K562 (cell line): ENCODE measurements at regions not wholly inside any gene's neighbourhood (a gene's known extent, or its start where the extent isn't known, plus 50 kb on each side); places are given as distances from the start of the nearest gene placed in this dataset.

Experiments
- ATAC-seq: fragments of 200-7000 bp; cut with Tn5 transposase; 3 replicates; pipeline ENCODE4 v1.9.1; 2020; ENCODE audit warnings: moderate library complexity
- BruUV-seq: library from RNA; stranded (reverse); fragments of 400-500 nt; replicated peaks from 2 replicates; lab custom pipeline; 2021; lab: Mats Ljungman, UMichigan
- CTCF ChIA-PET: fragments of 300-600 bp; formaldehyde crosslinking; extraction: SDS; loops from one replicate; lab custom pipeline; 2021; ENCODE audit warnings: low intra/inter-chr PET ratio; lab: Yijun Ruan, JAX
- POLR2A ChIA-PET: fragments of 300-600, 350-650 bp; sonication (Branson Sonifier 250); formaldehyde crosslinking; extraction: SDS; loops from one replicate; lab custom pipeline; 2021; ENCODE audit warnings: antibody characterized with exemption, inconsistent platforms; lab: Yijun Ruan, JAX
- DNase-seq, 4 experiments: peaks; one replicate each; pipeline versions ENCODE4 v3.0.0 to v3.0.0-alpha.2; 2011 to 2018; ENCODE audit warnings: low spot score in 3 of 4, mixed read lengths in 3 of 4; ENCODE audit errors: extremely low read depth in 1 of 4
- FAIRE-seq: peaks from 2 replicates; lab custom pipeline; 2011; peaks lifted over from hg19 to GRCh38; lab: Jason Lieb, UNC
- H2AFZ ChIP-seq: 2 replicates; pipeline ENCODE4 v1.6.0; 2011; ENCODE audit warnings: low read depth, low read length, control low read depth, inconsistent platforms
- H3K27ac ChIP-seq: fragments of 200-600 bp; 3 replicates; pipeline ENCODE4 v1.8.0; 2011; ENCODE audit warnings: low read depth, mild to moderate bottlenecking, control low read depth, inconsistent platforms, low read length, moderate library complexity, mixed read lengths; ENCODE audit errors: extremely low read depth
- H3K27me3 ChIP-seq, 2 experiments: fragments of 300-600 bp in 1 of 2; 2 replicates in 1 of 2; 3 replicates in 1 of 2; pipeline versions ENCODE4 v1.6.0 to v1.8.0; 2011; ENCODE audit warnings: inconsistent platforms in 2 of 2, low read length in 2 of 2, mild to moderate bottlenecking in 1 of 2, mixed read lengths in 1 of 2, moderate library complexity in 1 of 2; ENCODE audit not compliant: control insufficient read depth in 2 of 2, insufficient read depth in 2 of 2
- H3K36me3 ChIP-seq: fragments of 300-600 bp; 3 replicates; pipeline ENCODE4 v1.8.0; 2011; ENCODE audit warnings: mild to moderate bottlenecking, low read length, inconsistent platforms; ENCODE audit not compliant: control insufficient read depth, insufficient read depth
- H3K4me1 ChIP-seq, 2 experiments: fragments of 200-600 bp in 1 of 2; replicated peaks in 1 of 2; 2 replicates in 1 of 2; 3 replicates in 1 of 2; pipeline versions ENCODE4 v1.5.1 to v1.8.0; 2011; ENCODE audit warnings: inconsistent platforms in 2 of 2, low read length in 2 of 2, mild to moderate bottlenecking in 1 of 2, mixed read lengths in 1 of 2, moderate library complexity in 1 of 2; ENCODE audit not compliant: control insufficient read depth in 2 of 2, insufficient read depth in 2 of 2
- H3K4me2 ChIP-seq: 2 replicates; pipeline ENCODE4 v1.6.1; 2011; ENCODE audit warnings: low read length, control low read depth, inconsistent platforms, mixed read lengths; ENCODE audit not compliant: insufficient read depth
- H3K4me3 ChIP-seq: fragments of 200-600 bp; sonication (generic), shearing (Covaris generic); 2 replicates; pipeline ENCODE4 v1.5.1; 2016; ENCODE audit warnings: control low read depth, inconsistent platforms
- H3K79me2 ChIP-seq: fragments of 200-600 bp; 3 replicates; pipeline ENCODE4 v1.8.0; 2011; ENCODE audit warnings: low read length, inconsistent platforms; ENCODE audit not compliant: control insufficient read depth, insufficient read depth
- H3K9ac ChIP-seq, 2 experiments: 2 replicates each; pipeline versions ENCODE4 v1.6.0 to v1.6.1; 2011; ENCODE audit warnings: low read depth in 2 of 2, low read length in 2 of 2, control low read depth in 1 of 2, inconsistent platforms in 1 of 2, mild to moderate bottlenecking in 1 of 2, mixed read lengths in 1 of 2; ENCODE audit not compliant: insufficient read depth in 1 of 2
- H3K9me1 ChIP-seq: one replicate; pipeline ENCODE4 v1.6.0; 2011; ENCODE audit warnings: inconsistent platforms, mild to moderate bottlenecking, low read length, moderate library complexity; ENCODE audit not compliant: control insufficient read depth, insufficient read depth
- H3K9me3 ChIP-seq: replicated peaks from 2 replicates; pipeline ENCODE4 v1.5.1; 2011; ENCODE audit warnings: low read depth, low read length, inconsistent platforms; ENCODE audit not compliant: control insufficient read depth, insufficient read depth
- H4K20me1 ChIP-seq: replicated peaks from 2 replicates; pipeline ENCODE4 v1.6.1; 2011; ENCODE audit warnings: low read length, inconsistent platforms, mixed read lengths; ENCODE audit not compliant: control insufficient read depth, insufficient read depth
- BRCA1 ChIP-seq, 2 experiments: fragments of 450-650 bp in 1 of 2; sonication (generic) in 1 of 2; formaldehyde crosslinking in 1 of 2; IDR thresholded peaks; 2 replicates each; pipeline versions ENCODE4 v1.5.0 to v1.6.1; 2017 to 2020; ENCODE audit warnings: mild to moderate bottlenecking in 1 of 2, missing genetic modification reagents in 1 of 2
- MCM7 ChIP-seq, 2 experiments: fragments of 450-650 bp; IDR thresholded peaks; 2 replicates each; pipeline ENCODE4 v1.6.1; 2016 to 2018
- NR3C1 ChIP-seq: sonication (generic); formaldehyde crosslinking; IDR thresholded peaks from 2 replicates; pipeline ENCODE4 v1.8.1; 2022; ENCODE audit warnings: missing genetic modification reagents
- SMARCC2 ChIP-seq: fragments of 450-650 bp; IDR thresholded peaks from 2 replicates; pipeline ENCODE4 v1.6.1; 2017; ENCODE audit warnings: antibody characterized with exemption, moderate library complexity, mild to moderate bottlenecking, low read depth
- SRSF9 ChIP-seq: fragments of 200-400 bp; formaldehyde crosslinking; IDR thresholded peaks from 2 replicates; pipeline ENCODE4 v1.6.1; 2017; ENCODE audit warnings: low read depth, low read length, borderline replicate concordance
- WHSC1 ChIP-seq: IDR thresholded peaks from one replicate; pipeline ENCODE4 v1.6.1; 2012; ENCODE audit warnings: low read length, control low read depth, inconsistent platforms
- YY1 ChIP-seq, 3 experiments: IDR thresholded peaks; 2 replicates each; pipeline ENCODE4 v1.6.1; 2011; ENCODE audit warnings: low read length in 2 of 3, mild to moderate bottlenecking in 2 of 3, moderate library complexity in 2 of 3, borderline replicate concordance in 1 of 3, control low read depth in 1 of 3, low read depth in 1 of 3; ENCODE audit not compliant: insufficient read depth in 3 of 3, insufficient replicate concordance in 2 of 3, control insufficient read depth in 1 of 3, insufficient read length in 1 of 3; ENCODE audit errors: extremely low read depth in 1 of 3
- ZNF212 ChIP-seq: fragments of 450-650 bp; formaldehyde crosslinking; IDR thresholded peaks from 2 replicates; pipeline ENCODE4 v1.4.0; 2020; ENCODE audit warnings: mild to moderate bottlenecking
- ZNF224 ChIP-seq: sonication (generic); formaldehyde crosslinking; IDR thresholded peaks from 2 replicates; pipeline ENCODE4 v1.8.0; 2022; ENCODE audit warnings: mild to moderate bottlenecking, missing genetic modification reagents
- ZNF232 ChIP-seq: sonication (generic); formaldehyde crosslinking; IDR thresholded peaks from 2 replicates; pipeline ENCODE4 v1.8.0; 2022; ENCODE audit warnings: mild to moderate bottlenecking, missing genetic modification reagents
- ZNF696 ChIP-seq: fragments of 250-450 bp; sonication (Bioruptor Pico); conservative IDR thresholded peaks from 2 replicates; pipeline ENCODE4 v1.4.0; 2020; ENCODE audit warnings: mild to moderate bottlenecking, moderate library complexity
- WGBS: fragments of 100-300 bp; shearing (Covaris generic); methylation state at CpG from one replicate; pipeline ENCODE4 v1.1.6; 2016; ENCODE audit warnings: low coverage, mixed read lengths; ENCODE audit not compliant: insufficient coverage; ENCODE audit errors: missing lambda C conversion rate; 5-methylcytosine and 5-hydroxymethylcytosine counted together
- in situ Hi-C: fragments of 300-500 bp; cut with MboI; formaldehyde crosslinking; loops from 4 replicates; pipeline ENCODE4 v1.15.0; 2018; ENCODE audit warnings: inconsistent platforms, mixed read lengths
- intact Hi-C: fragments of 100-400 bp; cut with micrococcal nuclease; formaldehyde crosslinking; loops from 2 replicates; pipeline ENCODE4 v1.14.2; 2022
- TF ChIP-seq, protein P1 (sequence below): fragments of 450-650 bp; formaldehyde crosslinking; IDR thresholded peaks from 2 replicates; pipeline ENCODE4 v1.4.0; 2020; ENCODE audit warnings: mild to moderate bottlenecking, mixed read lengths

DNA sequence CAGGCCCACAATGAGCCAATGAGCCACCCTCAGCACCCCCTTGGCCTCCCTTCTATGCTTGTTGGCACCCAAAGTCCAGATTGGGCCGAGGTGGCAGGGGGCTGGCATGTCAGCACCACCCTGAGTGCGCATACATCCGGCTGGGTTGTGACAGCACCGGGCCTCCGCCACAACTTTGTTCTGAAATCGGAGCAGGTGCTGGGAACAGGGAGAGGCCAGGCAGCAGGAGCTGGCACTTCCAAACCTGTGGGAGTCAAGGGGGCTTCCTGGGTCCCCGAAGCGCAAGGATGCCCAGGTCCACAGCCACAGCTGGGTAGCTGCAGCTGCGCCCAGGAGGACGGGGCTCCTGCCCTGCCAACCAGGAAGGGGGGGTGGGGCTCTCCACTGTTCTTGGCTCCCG is 1911.9 kb upstream of the WWC1 start:
- H3K9me1 ChIP-seq = no peaks in the 10 kb centered on the region
- H3K4me1 ChIP-seq = no peaks in the 10 kb centered on the region
- no peaks in the 10 kb centered on the region for H4K20me1 ChIP-seq
- H3K27me3 ChIP-seq = no peaks in the 10 kb centered on the region
- no peaks in the 10 kb centered on the region for H3K79me2 ChIP-seq
- ATAC-seq (no peak), FAIRE-seq (no peak), DNase-seq (no peak)
- POLR2A ChIA-PET = no interaction called here
- H3K4me2 ChIP-seq = no peak overlapping the region
- no peaks in the 10 kb centered on the region for H3K36me3 ChIP-seq
- no peak overlapping the region for H3K27ac ChIP-seq
- H3K9me3 ChIP-seq = no peaks in the 10 kb centered on the region
- CTCF ChIA-PET = no interaction called here
- H2AFZ ChIP-seq = no peak overlapping the region
- WGBS = 7% methylated on average over 9 of the region's 11 CpGs
- in situ Hi-C loops (no loop called here), intact Hi-C loops (no loop called here)
- H3K4me3 ChIP-seq = no peak overlapping the region
- BruUV-seq = no TSS peak
- no peak for TF ChIP-seq MCM7 (IDR thresholded peaks at IDR 0.05)
- TF ChIP-seq YY1 (IDR thresholded peaks at IDR 0.05; ENCODE audit: borderline replicate concordance in 1 of 3, control insufficient read depth in 1 of 3, extremely low read depth in 1 of 3, insufficient read depth in 3 of 3, insufficient read length in 1 of 3, insufficient replicate concordance in 2 of 3, low read depth in 1 of 3, low read length in 2 of 3) = no peak
- no peak for TF ChIP-seq WHSC1
- no peak for TF ChIP-seq BRCA1 (IDR thresholded peaks at IDR 0.05)
- TF ChIP-seq BRCA1 (CRISPR knock-in tag; IDR thresholded peaks at IDR 0.05) = no peak
- TF ChIP-seq ZNF212 (CRISPR knock-in tag) = no peak
- no peak for TF ChIP-seq NR3C1 (CRISPR knock-in tag)
- no peak for TF ChIP-seq ZNF232
- TF ChIP-seq SMARCC2 = no peak
- no peak for TF ChIP-seq ZNF224
- TF ChIP-seq SRSF9 = no peak
- TF ChIP-seq, protein P1, sequence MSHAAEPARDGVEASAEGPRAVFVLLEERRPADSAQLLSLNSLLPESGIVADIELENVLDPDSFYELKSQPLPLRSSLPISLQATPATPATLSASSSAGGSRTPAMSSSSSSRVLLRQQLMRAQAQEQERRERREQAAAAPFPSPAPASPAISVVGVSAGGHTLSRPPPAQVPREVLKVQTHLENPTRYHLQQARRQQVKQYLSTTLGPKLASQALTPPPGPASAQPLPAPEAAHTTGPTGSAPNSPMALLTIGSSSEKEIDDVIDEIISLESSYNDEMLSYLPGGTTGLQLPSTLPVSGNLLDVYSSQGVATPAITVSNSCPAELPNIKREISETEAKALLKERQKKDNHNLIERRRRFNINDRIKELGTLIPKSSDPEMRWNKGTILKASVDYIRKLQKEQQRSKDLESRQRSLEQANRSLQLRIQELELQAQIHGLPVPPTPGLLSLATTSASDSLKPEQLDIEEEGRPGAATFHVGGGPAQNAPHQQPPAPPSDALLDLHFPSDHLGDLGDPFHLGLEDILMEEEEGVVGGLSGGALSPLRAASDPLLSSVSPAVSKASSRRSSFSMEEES (CRISPR knock-in tag) = no peak
- no peak for TF ChIP-seq ZNF696 (CRISPR knock-in tag)
- no peak overlapping the region for H3K9ac ChIP-seq
